Activated CD4-positive, alpha-beta T cell treated with anti-CD3 and anti-CD28 coated beads for 4 hours (primary cell): ENCODE measurements at regions not wholly inside any gene's neighbourhood (a gene's known extent, or its start where the extent isn't known, plus 50 kb on each side); places are given as distances from the start of the nearest gene placed in this dataset.
"Not testable (repeated sequence)": the region's sequence is repeated elsewhere in the genome, so short reads cannot be mapped to it uniquely, and the experiment has no call there.

Experiments used
- DNase-seq, 2 donors: peaks; one replicate each; pipeline ENCODE4 v3.0.0-alpha.2; 2020

DNA sequence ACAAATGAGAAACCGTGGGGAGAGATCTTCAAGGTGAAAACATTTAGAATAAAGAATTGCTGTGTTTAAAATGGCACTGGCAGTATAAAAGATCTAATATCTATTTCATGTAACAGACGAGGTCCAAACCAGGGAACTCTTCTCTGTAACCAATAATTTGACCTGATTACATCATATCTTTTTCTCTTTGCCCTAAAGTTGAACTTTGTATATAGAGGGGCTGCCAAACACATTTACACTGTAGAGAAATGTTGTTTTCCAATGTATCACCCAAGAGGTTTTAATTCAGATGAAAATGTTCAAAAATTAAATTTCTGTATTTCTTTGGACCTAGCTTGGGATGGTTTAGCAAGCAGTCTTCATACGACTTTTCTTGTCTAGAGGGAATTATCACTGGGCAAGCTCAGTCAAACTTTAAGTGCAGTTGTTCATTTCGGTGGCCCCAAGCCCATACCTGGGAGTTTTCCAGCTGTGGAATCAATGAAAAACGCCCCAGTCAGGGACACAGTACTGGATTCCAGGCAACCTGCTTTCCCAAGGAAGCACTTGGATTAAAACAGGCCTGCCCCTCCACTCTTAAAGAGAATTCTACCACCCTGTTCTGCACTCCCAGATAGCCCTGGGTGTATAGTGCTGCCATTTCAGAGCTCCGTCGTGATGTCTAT is 208.5 kb upstream of the FN1 start:
- DNase-seq: no peak

DNA sequence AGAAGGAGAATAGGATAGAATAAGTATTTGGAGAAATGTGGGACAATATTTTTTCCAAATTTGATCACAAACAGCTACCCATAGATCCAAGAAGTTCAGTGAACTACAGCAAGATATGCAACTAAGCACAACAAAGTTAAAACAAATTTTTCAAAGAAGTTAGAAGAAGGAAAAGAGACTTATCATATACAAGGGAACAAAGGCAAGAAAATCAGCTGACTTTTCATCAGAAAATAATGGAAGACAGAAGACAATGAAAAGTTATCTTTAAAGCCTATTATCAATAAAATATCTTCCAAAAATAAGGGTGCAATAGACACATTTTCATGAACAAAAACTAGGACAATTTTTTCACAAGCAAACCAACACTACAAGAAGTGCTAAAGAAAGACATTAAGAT is 202.8 kb upstream of the FN1 start:
- DNase-seq: no peak

DNA sequence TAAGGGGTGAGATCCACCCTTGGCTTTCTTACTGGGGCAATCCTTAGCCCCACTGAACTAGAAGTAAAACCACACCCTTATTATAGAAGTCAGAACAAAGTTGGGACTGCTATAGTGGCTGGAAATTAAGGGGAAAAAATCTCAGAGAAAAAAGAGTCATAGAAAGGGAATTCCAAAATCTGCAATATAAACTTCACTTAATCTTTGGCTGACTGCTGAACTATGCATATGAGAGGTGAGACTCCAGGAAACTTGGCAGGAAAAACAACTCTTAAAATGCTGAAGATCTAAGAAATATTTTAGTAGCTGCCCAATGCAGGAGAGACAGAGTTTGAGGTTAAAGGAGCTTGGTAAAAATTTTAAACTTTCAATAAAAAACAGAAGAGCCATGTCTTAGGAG is 201.8 kb upstream of the FN1 start:
- no peak for DNase-seq

DNA sequence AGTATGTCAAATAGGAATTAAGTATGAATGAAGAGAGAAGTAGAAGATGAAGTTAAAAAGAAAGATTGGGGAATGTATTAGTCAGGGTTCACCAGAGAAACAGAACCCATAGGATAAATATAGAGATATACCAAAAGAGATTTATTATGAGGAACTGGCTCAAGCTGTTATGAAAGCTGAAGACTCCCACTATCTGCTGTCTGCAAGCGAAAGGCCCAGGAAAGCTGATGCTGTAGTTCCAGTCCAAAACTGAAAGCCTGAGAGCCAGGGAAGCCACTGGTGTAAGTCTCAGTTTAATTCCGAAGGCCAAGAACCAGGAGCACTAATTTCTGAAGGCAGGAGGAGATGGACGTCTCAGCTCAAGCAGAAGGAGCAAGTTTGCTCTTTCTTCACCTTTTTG is 200.9 kb upstream of the FN1 start:
- DNase-seq: no peak

DNA sequence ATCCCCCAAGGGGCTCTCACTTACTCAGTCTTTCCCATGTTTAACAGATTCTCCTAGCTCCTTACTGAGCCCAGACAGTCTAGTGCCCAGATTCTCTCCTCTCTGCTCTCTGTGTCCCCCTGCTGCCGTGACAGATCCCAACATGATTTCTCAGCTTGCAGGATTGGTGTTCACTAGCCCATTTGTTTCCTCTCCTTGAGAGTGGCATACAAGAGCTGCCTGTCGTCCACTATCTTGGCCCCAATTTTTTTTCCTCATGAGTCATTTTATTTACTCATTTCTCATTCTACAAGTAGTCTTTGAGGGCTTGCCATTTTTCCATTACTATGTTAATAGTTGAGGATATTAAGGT is 199.9 kb upstream of the FN1 start:
- DNase-seq: no peak

DNA sequence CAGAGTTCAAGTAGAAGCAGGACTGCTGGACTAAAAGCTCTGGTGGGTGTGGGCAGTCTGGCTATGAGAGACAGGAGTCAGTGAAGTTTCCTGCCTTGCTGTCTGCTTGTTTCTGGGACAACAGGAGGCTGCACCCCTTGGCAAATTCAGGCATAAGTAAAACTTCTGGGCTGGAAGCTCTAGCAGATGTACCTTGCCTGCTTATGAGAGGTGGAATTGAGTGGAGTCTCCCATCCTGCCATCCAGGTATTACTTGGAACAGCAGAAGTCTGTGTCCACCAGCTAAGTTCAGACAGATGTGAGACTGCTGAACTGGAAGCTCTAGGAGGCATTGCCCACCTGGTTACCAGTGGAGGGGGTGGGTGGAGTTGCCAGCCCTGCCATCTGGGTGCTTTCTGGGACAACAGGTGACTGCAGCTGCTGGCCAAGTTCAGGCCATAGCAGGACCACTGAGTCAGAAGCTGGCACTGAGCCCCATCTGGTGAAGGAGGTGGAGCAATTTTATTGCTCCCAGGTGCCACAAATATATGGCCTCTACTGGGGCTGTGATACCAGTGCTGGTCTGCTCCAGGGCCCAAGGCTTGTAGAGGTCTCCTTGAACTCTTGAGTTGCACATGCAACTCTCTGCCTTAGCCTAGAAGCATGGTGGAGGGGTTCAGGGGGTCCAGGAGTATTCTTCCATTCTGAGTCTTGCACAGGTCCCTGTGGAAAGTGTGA is 199.4 kb upstream of the FN1 start:
- no peak for DNase-seq

DNA sequence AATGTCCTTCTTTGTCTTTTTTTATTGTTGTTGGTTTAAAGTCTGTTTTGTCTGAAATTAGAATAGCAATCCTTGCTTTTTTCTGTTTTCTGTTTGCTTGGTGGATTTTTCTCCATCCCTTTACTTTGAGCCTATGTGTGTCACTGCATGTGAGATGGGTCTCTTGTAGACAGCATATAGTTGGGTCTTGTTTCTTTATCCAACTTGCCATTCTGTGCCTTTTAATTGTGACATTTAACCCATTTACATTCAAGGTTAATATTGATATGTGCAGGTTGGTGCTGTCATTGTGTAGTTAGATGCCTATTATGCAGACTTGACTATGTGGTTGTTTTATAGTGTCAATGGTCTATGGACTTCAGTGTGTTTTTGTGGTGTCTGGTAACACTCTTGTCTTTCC is 197.5 kb upstream of the FN1 start:
- no peak for DNase-seq

DNA sequence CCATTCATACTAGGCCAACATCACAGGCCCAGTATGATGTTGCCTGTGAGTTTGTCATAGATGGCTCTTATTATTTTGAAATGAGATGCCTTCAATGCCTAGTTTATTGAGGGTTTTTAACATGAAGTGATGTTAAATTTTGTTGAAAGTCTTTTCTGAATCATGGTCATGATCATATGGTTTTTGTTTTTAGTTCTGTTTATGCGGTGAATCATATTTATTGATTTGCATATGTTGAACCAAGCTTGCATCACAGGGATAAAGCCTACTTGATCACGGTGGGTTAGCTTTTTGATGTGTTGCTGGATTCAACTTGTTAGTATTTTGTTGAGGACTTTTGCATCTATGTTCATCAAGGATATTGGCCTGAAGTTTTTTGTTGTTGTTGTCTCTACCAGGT is 195.8 kb upstream of the FN1 start:
- DNase-seq: no peak

DNA sequence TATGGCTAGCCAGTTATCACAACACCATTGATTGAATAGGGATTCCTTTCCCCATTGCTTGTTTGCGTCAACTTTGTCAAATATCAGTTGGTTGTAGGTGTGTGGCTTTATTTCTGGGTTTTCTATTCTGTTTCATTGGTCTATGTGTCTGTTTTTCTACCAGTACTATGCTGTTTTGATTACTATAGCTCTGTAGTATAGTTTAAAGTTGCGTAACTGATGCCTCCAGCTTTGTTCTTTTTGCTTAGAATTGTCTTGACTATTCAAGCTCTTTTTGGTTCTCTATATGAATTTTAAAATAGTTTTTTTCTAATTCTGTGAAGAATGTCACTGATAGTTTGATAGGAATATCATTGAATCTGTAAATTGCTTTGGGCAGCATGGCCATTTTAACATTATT is 194.9 kb upstream of the FN1 start:
- not testable (repeated sequence) for DNase-seq

DNA sequence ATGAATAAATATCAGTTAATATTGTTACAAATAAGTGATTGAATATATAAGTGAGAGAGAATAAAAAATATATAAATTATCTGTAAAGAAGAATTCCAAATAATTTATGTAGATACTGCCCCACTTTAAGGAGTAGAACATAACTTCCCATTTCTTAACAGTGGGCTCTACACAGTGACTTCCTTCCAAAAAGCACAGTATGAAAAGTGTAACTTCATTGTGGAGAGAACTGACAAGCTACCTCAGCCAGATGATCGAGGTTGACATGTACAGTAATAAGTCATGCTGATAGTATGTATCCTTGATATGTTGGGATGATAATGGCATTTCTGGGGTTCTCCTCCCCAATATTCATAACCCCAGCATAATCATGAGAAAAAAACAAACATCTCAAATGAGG is 191.9 kb upstream of the FN1 start:
- no peak for DNase-seq

DNA sequence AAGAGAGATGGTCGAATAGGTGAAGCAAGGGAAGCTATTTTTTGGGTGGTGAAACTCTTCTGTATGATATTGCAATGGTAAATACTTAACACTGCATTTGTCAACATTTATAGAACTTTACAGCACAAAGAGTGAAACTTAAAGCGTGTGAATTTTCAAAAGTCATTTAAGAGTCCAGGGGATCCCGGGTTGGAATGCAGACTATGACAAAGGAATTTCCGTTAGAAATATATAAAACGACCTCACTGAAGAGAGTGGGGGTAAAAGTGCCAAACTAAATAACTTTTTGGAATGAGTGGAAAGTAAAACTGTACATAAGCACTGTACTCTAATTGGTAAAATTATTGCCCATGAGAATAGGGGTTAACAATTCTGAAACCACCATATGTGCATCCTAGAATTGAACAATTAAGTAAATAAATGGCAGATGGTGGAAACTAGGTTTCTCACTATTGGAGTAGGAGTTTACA is 191.0 kb upstream of the FN1 start:
- DNase-seq: no peak

DNA sequence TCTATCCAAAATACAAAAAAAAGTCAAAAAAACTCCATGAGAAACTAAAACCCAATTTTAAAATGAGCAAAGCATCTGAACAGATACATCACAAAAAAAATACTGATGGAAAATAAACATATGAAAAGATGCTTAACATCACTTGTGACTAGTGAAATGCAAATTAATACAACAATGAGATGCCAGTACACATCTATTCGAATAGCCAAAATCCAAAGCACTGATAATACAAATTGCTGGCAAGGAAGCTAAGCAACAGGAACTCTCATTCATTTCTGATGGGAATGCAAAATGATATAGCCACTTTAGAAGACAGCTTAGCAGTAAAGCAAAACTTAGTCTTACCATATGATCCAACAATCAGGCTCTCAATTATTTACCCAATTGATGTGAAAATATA is 190.2 kb upstream of the FN1 start:
- DNase-seq: no peak

DNA sequence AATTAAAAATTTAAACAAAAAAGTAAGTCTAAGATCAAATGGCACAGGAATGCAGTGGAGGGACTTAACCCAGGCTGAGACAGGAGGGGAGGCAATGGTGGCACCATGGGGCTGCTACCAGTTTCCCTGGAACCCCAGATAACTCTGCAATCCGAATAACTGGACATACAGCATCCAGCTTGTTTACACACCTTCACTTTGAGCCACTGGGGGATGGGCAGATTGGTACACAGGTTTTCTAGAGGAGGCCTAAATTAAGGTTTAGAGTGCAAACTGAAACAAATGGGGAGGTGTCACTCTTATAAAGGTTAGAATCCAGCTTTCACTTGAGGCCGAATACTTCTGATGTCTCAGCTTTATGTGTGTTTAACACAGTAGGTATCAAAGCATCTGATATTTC is 189.3 kb upstream of the FN1 start:
- DNase-seq: no peak

DNA sequence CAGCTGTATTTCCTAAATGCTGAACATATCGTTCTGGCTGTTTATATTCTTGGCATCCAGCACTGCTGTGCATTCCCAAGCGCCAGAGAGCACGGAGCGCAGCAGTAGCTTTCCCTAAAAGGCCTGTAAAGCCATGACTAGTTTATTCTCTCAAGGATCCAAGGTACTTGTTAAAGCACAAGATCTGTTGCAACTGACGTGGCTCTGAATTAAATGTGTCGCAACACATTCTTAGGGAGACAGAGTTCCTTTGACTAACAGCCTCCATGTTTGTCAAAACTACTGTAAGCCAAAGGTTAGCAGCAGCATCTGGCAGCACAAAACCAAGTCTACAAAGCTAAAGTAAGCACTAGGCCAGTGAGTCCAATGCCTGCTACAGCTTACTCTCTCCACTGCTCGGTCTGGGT is 188.6 kb upstream of the FN1 start:
- no peak for DNase-seq

DNA sequence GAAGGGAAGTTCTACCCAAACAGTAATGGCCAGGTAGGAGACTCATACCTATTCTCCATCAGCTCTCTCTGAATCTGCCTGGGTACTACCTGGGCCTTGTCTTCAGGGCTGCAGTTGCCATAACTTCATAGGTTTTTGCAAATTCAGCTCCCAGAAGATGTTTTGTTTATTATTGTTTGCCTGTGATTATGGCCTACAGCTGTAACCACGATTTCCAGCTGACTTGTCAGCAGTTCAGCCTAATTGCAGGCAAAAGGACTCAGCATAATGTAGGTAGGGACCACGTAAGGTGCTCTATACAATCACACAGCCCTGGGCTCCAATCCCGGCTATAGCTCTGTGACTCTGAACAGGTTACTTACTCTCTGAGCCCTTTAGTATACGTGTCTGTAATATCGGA is 187.0 kb upstream of the FN1 start:
- DNase-seq: no peak

DNA sequence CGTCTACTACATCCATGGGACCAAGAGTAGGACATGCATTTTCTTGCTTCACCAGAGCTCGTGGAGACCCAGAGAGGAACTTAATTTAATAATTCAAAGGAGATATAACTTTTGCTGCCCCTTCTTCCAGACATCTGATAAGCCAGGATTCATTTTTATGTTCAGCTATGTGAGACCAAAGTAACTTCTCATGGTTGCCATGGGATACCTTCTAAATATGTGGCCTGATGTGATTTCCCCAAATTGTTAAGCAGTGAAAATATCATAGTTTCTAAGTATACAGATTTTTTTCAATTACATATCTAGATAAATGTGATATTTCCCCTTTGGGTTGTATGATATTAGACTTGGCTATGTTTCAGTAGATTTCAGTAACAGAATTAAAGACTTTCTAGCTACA is 185.5 kb upstream of the FN1 start:
- DNase-seq: no peak

DNA sequence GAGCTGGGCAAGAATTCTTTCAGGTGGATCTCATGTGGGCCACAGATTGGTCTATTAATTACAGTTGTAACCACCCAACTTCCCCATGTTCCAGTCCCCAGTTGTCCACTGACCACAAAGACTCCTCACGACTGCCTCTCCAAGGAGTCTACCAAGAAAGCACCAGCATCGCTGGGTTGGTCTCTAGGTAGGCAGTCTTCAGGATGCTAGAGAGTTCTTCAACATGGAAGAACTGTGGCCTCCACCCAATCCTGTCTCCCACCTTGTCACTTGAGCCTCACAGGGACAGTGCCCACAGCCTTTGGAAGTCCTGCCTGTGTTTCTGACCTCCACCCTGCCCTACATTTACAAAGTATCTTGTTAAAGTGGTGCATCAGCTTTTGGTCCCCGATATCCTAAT is 184.7 kb upstream of the FN1 start:
- DNase-seq: no peak

DNA sequence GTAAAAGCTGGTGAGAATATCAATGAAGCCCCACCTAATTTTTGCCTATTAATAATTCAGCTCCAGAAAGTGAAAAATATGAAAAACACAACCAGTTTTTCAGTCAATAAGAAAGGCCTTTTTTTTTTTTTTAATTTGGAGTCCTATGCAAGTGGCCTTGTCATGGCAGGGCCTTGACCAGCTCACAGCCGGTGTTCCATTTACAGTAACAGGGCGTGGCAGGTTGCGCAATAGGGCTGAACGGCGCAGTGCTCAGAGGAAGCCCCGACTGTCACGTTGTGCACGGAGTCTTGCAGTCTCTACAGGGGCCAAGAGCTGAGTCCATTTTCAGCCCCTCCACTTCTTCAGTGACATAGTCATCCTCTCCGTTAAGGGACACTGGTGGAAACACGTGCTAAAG is 184.1 kb upstream of the FN1 start:
- DNase-seq: no peak

DNA sequence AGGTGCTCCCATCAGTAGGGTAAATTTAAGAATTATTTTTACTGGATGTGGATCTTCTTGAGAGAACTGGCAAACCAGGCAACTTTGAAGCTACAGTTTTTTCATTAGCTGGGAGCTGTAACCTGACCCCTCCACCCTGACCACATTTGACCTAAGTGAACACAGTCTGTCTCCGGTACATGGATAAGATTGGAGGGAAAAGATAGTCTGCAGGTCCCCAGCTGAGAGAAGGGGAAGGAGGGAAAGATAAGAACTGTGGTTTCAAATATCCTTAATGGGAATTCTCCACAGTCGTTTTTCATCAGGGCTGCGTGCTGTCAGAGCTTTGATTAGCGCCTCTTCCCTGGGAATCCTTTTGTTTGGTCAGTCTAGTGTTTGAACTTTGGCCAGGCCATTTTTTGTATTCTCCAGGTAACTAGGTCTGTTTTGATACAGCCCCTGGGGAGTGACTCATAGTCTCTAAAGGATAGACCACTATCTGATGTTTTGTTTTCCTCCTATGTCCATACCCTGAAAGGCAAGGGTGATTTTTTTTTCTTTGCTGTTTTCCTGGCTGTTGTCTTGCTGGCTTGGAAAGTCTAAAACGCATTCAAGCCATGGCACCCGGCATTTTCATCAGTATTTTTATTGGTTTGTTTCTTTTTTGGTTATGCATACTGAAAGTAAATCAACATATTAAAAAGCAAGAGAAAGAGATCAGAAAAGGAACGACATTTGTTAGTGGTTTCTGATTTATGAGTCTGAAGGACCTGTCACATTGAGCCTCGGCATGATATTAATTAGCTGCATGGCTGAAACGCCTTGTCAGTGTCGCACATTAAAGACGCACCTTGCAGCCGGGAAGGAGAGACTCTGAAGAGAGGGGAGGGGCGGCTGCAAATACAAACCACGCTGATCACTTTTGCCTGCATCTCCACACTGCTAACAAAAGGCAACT is 183.4 kb upstream of the FN1 start:
- no peak for DNase-seq

DNA sequence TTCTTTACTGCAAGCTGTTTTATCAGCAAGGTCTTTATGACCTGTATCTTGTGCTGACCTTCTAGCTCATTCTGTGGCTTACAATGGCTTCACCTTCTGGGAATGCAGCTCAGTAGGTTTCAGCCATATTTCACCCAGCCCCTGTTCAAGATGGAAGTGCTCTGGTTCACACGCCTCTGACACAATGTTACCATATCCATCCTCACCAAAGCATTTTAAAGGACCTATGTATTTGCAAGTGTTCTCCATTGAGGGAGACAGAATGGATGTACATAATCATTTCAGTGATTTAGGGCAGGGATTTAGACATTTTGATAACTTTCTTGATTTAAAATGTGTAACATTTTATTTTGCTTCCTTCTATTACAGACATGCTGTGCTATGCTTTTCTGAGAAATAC is 182.3 kb upstream of the FN1 start:
- no peak for DNase-seq

DNA sequence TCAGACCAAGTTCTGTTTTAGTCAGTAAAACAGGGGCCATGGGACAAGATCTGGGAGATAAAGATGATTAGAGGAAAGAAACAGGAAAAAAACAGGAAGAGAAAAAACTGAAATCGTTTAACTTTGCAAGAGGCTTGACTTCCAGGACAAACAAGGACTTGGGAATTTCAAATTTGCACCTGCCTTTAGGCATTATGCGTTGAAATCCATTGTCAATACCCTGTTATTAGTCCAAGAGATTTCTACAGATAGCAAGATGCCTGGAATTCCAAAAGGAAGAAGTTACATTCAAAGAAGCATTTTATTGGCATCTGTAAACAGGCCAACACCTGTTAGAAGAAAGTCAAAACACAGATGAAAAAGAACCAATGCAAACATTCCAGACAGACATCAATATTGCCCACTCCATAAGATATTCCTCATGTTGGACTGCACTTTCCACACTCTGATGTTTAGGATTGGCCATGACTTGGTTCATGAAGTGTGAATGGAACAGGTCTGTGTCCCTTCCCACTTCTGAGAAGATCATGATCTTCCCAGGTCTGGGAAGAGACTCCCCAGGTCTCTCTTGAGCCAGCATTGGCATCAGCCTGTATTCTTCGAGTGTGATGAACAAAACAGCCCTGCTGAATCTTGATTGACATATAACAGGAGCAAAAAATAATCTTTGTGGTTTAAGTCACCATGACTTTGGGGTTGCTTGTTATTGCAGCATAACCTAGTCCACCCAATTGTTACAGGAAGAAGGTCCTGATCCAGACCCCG is 181.4 kb upstream of the FN1 start:
- no peak for DNase-seq

DNA sequence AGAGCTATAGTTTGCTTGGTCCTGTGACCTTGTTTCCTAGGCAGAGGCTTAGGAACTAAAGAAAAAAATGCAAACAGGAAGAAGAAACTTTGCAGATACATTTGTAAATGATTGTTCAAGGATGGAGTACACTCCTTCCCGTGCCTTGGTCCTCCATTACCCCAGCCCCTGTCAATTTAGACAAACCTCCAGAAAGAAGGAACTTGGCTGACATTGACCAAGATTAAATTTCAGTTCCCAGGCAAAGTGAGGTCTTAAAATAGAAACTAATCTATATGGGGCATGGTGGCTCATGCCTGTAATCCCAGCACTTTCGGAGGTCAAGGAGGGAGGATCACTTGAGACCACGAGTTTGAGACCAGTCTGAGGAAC is 179.9 kb upstream of the FN1 start:
- no peak for DNase-seq
